CD4-positive, alpha-beta T cell treated with Interferon gamma for 1 hour (primary cell): ENCODE measurements at regions not wholly inside any gene's neighbourhood (a gene's known extent, or its start where the extent isn't known, plus 50 kb on each side); places are given as distances from the start of the nearest gene placed in this dataset.
A peak's percentile ranks its signal among the peaks of the same experiment; 100 is the strongest.

Experiments
- DNase-seq: peaks from one replicate; pipeline ENCODE4 v3.0.0-alpha.2; 2020

- DNase-seq = no peak
Observed at GRCh38 chr15:88403351-88403791, 63.8 kb downstream of the MRPL46 start.

GRCh38 chr15:88401996-88402656, 65.1 kb downstream of the MRPL46 start:
- DNase-seq = peak; percentile 9

- no peak for DNase-seq
Observed at GRCh38 chr15:88401251-88401995, 65.8 kb downstream of the MRPL46 start.

GRCh38 chr15:88400591-88401250, 66.5 kb downstream of the MRPL46 start:
- DNase-seq = no peak

- no peak for DNase-seq
Observed at GRCh38 chr15:88400084-88400483, 67.1 kb downstream of the MRPL46 start.

- no peak for DNase-seq
Observed at GRCh38 chr15:88399021-88399685, 68.0 kb downstream of the MRPL46 start.

GRCh38 chr15:88398011-88398410, 69.2 kb downstream of the MRPL46 start:
- no peak for DNase-seq

- DNase-seq = no peak
Observed at GRCh38 chr15:88397506-88397905, 69.7 kb downstream of the MRPL46 start.

- no peak for DNase-seq
Observed at GRCh38 chr15:88395872-88396781, 71.1 kb downstream of the MRPL46 start.

GRCh38 chr15:88395241-88395640, 71.9 kb downstream of the MRPL46 start:
- DNase-seq = no peak

GRCh38 chr15:88394553-88395145, 72.5 kb downstream of the MRPL46 start:
- DNase-seq = no peak

GRCh38 chr15:88393719-88394519, 73.3 kb downstream of the MRPL46 start:
- DNase-seq = no peak

GRCh38 chr15:88391700-88392099, 75.5 kb downstream of the MRPL46 start:
- DNase-seq = no peak

- no peak for DNase-seq
Observed at GRCh38 chr15:88391006-88391405, 76.2 kb downstream of the MRPL46 start.

- no peak for DNase-seq
Observed at GRCh38 chr15:88390164-88390901, 76.9 kb downstream of the MRPL46 start.

GRCh38 chr15:88389120-88389519, 78.1 kb downstream of the MRPL46 start:
- DNase-seq = no peak

GRCh38 chr15:88388686-88389085, 78.5 kb downstream of the MRPL46 start:
- DNase-seq = no peak

- DNase-seq = no peak
Observed at GRCh38 chr15:88385078-88385700, 82.0 kb downstream of the MRPL46 start.

GRCh38 chr15:88383354-88383753, 83.8 kb downstream of the MRPL46 start:
- DNase-seq = no peak

GRCh38 chr15:88382482-88382983, 84.7 kb downstream of the MRPL46 start:
- DNase-seq = no peak
